GM21529 (cell line): ENCODE measurements at regions not wholly inside any gene's neighbourhood (a gene's known extent, or its start where the extent isn't known, plus 50 kb on each side); places are given as distances from the start of the nearest gene placed in this dataset.

Experiments used
- ATAC-seq: cut with Tn5 transposase; IDR thresholded peaks from one replicate; pipeline ENCODE4 v1.9.1; 2021; ENCODE audit not compliant: unreplicated experiment

DNA sequence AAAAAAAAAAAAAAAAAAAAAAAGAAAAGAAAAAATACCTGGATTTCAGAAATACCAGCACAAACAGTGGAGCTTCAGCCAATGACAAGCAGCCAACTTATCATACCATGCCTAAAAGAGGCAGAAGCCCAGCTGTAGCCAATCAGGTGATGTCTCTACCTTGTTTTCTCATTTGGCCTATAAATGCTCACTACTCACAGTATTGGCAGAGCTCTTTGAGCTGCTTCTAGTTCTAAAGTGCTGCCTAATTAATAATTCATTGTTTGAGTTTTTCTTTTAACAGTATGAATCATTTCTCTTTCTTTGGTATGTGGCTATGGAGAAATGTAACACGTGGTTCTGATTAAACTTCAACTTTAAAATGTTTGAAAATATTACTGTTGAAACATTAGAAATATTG is 188.8 kb upstream of the TECRL start:
- ATAC-seq = no peak

DNA sequence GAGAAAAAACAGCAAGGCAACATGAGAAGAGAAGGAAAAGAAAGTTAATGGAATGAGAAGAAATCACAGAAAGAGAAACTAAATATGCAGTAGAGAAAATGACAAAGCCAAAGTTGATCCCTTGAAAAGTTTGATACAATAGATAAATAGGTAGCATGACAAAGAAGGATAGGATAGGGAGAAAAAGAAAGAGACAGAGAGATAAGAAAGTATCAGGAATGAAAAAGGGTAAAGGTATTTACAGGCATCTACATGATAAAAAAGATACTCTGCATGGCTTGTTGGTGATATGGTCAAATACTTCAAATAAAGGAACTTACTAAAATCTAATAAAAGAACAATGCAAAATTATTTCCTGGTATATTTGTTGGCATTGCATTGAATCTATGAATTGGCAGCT is 185.5 kb upstream of the TECRL start:
- ATAC-seq = no peak

DNA sequence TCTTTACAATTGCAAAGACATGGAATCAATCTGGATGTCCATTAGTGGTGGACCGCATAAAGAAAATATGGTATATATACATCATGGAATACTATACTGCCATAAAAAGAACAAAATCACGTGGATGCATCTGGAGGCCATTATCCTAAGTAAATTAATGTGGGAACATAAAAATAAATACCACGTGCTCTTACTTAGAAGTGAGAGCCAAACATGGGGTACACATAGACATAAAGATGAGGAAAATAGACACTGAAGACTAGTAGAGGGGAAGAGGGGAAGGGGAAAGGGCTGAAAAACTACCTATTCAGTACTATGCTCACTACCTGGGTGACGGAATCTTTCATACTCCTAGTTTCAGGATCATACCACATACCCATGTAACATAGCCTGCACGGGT is 179.3 kb upstream of the TECRL start:
- no peak for ATAC-seq

DNA sequence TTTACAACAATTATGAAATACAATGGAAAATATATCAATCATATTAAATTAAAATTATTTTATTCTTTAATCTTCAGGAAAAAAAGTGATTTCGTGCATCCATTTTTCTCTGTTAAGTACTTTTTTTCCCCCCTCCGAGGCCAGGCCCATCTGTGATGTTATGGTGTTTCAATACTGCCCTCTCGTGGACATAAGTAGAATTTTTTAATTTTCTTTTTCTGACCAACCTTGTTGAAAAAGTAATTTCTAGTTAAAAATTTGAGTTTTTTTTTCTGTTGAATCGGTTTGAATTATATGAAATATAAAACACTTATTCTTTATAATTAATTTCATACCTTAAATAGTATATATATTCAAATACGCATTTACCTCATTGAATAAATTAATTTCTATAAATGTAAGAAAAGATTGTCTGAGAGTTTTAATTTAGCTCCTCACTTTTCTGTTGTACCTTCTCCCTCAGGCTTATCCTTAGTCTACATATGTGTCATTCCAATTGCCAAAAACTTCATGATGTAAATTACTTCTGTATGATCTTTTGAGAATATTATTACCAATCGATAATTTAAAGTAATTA is 175.8 kb upstream of the TECRL start:
- ATAC-seq = peak; percentile 65

DNA sequence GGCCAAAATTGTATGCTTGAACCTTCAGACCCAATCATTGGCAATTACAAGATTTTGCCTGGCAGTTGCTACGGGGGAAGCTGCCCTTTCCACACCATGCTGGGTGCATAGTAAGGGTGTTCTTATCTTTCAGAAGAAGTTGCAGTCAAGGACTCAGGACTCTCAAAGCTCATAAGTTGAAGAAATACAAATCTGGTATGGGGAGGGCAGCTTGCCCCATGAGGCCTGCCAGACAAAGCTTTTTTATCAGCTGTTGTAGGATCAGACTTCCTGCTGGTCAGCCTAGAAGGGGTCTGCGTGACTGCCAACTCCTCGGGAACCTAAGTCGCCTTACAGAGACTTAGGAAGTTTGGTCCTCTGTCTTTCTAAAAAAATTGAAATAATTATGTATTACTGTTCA is 174.9 kb upstream of the TECRL start:
- ATAC-seq = no peak

DNA sequence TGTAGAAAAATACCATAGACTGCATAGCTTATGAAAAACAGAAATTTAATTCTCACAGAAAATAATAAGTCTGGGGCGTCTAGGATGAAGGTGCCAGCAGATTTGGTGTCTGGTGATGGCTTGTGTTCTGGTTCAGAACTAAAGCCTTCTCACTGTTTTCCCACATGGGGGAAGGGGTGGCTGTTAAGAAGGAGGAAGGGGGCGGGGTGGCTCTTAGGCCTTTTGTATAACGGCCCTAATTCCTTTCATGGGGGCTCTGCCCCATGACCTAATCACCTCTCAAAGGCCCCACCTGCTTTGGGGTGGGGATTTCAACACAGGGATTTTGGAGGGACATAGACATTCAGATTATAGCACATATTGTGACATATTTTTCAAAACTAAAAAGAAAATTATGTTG is 173.2 kb upstream of the TECRL start:
- no peak for ATAC-seq

DNA sequence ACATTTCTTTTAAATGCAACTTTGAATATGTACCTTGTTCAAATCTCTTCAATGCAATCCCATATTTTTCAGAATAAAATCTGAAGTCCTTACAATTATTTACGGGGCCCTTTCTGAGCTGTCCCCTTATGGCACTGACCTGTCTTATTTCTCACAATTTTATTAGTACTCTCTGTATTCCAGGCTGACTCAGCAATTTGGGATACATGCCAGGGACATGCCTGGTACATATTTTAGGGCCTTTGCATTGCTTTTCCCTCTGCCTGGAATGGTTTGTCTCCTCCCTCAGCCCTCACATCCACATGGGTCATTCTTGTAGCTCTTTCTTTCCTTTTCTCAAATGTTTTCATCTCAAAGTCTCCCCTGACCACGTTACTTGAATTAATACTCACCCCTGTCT is 172.2 kb upstream of the TECRL start:
- no peak for ATAC-seq

DNA sequence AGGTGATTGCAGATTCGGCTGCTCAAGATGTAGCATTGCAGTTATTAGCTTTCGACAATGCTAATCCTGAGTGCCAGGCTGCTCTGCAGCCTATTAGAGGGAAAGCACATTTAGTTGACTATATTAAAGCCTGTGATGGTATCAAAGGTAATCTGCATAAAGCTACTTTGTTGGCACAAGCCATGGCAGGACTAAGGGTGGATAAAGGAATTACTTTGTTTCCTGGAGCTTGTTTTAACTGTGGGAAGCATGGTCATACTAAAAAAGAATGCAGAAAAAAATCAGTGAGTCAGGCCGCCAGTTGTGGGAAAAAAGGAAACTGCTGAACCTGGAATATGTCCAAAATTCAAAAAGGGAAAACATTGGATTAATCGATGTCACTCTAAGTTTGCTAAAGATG is 154.9 kb upstream of the TECRL start:
- no peak for ATAC-seq

DNA sequence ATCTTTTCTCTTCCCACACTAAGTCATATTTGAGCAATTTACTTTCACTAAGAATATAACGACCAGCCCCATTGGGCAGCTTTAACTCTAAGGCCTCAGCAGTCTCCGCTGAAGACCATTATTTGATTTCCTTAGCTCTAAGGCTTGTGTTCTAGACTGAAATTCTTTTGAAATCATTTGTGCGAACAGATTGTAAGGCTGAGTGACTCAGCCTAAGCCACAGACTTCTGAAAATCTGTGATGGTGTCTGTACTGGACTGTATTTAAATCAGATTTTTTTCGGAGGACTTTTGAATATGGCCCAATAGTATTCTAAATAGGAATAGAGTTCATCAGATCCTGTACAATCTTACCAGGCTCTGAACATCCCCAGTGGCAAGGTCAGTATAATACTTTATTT is 150.3 kb upstream of the TECRL start:
- no peak for ATAC-seq

DNA sequence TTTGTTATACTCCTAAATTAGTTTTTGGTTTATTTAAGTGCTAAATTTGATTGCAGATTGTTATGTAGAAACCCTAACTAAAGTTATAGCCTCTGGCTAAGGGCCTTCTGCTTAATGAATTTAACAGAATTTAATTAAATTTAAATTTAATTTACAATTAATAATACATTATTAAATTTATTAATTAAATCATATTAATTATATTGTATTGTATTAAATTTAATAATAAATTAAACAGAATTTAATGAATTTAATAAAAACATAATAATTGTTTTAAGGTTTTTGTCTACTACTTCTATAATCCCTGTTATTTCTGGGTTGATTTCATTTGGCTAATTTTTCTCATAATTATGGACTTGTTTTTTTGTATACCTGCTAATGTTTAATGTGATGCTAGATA is 141.9 kb upstream of the TECRL start:
- no peak for ATAC-seq

DNA sequence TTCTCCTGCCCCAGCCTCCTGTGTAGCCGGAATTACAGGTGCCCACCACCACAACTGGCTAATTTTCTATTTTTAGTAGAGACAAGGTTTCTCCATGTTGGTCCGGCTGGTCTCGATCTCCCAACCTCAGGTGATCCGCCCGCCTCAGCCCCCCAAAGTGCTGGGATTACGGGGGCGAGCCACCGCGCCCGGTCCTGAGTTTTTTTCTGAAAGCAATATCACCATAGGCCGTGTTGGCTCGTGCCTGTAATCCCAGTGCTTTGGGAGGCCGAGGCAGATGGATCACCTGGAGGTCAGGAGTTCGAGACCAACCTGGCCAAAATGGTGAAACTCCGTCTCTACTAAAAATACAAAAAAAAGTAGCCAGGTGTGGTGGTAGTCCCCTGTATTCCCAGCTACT is 136.3 kb upstream of the TECRL start:
- no peak for ATAC-seq

DNA sequence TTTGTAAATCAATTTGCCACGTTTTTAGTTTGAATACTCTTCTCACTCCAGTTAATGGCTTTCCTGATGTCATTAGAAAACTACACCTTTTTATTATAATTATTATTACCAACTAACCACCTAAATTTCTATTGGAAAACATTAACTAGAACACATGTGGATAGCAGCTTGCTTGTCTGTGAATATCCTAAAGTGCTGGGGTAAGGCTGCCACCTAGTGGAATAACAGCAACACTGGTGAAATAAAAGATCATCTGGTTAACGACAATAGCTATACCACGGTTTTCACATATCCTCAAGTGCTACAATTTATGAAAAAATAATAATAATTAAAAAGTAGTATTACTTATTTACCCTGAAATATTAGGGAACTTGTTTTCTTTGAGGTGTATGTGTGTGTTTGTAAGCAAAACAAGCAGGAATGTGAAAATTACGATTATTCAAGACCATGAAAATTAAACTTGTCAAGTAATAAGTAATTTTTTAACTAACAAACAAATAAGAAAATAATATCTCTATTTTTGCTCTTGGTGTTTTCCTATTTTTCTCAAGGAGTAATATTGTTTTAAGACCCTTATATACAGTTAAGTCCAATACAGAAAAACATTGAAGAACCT is 130.1 kb upstream of the TECRL start:
- ATAC-seq = peak; percentile 98

DNA sequence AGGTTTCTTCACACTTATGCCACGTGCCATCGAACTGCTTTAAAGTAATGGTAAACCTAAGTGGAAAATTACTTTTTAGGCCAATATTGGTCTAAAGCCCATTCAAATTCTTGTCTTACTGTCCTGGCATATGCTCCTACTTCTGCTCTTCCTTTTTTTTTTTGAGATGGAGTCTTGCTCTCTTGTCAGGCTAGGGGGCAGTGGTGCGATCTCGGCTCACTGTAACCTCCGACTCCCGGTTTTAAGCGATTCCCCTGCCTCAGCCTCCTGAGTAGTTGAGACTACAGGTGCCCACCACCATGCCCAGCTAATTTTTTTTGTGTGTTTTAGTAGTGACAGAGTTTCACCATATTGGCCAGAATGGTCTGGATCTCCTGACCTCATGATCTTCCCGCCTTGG is 129.0 kb upstream of the TECRL start:
- no peak for ATAC-seq

DNA sequence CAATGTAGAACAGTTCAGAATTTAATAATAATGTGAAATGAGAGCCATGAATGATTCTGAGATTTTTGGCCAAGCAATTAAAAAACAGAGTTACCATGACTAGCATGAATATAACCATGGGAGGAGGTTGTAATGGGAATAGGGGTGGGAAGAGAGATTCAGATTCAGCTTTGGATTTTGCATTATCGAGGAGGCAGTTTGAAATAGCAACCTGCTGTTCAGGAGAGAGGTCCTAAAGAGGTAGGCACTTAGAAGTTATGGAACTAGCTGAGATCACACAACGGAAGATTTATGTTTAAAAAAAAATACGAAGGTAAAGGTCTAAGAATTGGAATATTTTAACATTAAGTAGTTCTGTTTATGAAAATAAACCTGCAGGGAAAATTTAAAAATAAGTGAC is 124.4 kb upstream of the TECRL start:
- ATAC-seq = no peak

DNA sequence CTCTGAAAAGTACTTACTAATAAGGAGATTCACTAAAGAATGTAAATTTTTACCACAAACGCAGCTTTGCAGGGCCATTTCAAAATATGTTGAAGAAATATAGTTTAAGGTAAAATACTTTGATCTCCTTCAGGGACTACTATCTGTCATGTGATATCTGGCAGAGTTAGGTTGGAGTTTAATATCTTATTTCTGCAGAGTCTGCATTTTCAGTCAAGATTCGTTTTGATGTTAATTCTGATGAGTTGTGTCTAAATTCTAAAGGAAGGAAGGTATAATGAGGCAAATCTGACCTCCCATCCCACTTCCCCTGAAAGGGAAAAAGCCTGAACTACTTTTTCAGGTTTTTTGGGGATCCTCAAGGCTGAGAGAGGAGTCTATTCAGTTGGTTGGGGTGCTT is 123.9 kb upstream of the TECRL start:
- no peak for ATAC-seq

DNA sequence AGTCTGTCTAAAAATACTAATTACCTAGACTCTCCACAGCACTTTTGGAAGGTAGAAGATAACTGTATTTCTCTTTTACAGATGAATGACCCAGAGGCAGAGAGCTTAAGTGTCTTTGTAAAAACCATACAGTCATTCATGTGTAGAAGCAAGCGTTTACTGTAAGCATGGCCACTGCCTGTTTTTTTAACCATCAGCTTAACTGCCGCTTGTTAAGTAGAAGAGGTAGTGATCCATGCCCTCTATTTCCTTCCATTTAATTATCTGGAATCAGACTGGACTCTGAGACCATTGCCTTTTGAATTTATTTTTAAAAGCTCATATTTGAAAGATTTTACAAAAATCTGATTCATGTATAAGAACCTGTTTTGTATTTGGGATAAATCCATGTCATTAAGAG is 111.2 kb upstream of the TECRL start:
- no peak for ATAC-seq

DNA sequence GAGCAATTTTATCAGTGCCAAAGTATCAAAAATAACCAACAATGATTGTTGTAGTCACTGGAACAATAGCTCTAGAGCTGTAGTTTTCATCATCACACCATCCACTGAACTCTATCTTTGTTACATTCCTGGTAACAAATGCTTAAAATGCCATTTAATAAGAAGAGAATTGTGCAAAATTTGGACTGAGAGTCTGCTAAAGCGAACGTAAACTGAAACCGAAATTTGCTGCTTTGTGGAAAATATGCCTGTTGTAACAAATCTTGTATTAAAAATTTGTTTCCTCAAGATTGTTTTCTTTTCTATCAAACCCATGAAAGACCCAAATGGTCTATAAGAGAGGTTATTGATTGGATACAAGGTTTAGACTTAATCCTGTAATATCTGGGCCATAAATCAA is 109.3 kb upstream of the TECRL start:
- no peak for ATAC-seq

DNA sequence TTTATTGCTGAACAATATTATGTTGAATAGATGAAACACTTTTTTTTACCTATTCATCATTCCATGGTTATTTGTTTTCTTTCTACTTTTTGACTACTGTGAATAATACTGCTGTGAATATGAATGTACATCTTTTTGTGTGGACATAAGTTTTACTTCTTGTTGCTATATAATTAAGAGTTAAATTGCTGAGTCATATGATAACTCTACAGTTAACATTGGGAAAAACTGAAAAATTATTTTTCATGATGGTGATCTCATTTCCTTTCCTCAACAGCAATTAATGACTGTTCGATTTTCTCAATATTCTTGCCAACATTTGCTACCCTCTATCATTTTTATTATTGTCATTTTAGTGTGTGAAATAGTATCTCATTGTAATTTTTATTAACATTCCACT is 106.9 kb upstream of the TECRL start:
- ATAC-seq = no peak

DNA sequence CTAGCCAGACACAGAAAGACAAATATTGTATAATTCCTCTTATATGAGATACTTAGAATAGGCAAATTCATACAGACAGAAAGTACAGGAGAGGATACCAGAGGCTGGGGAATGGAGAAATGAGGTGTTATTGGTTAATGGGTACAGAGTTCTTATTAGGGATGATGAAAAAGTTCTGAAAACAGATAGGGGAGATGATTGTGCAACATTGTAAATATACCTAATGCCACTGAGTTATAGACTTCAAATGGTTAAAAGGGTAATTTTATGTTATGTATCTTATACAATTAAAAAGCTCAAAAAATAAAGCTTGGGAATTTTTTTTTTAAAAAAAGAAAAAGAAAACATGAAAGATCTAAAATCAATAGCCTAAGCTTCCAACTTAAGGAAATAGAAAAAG is 98.8 kb upstream of the TECRL start:
- no peak for ATAC-seq

DNA sequence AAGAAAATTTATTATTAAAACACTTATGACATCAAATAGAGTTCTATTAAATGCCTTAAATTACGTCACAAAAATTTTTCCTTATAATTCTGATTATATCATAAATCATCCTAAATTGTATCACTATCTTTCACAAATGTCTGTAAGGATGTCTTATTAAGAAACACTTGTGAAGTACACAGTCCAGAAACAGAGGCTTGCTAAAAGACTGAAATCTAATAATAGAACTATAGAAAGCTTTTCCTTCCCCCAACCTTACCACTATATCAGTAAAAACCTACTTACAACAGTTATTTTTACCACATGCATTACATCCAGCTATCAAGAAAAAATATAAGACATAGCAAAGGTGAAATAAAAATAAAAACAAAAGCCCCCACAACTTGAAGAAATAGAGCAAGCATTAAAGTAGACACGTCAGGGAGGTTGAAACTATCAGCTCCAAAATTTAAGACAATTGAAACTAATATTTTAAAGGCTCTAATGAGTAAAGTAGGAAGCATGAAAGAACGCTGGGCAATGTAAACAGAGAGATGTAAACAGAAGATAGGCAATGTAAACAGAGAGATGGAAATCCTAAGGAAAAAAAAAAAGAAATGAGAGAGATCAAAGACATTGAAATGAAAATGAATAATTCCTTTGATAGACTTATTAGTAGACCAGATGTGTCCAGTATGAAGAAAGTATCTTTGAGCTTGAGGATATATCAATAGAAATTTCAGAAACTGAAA is 94.9 kb upstream of the TECRL start:
- no peak for ATAC-seq

DNA sequence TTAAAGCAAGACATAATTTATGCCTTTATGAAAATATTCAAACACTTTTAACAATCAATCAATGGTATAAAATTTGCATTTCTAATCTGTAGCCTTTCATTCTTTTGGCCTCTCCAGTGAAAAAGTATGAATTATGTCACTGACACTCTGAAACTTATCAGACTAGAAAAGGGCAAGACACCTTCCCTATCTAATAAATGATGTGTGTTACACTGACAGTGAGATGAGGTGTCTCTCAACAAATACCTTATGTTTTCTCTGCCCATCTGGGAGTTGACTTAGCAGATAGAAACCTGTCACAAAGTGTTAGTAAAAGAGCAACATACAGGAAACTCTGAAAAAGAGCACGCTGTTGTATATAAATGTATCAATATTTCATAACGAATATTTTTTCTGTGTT is 94.2 kb upstream of the TECRL start:
- ATAC-seq = no peak

DNA sequence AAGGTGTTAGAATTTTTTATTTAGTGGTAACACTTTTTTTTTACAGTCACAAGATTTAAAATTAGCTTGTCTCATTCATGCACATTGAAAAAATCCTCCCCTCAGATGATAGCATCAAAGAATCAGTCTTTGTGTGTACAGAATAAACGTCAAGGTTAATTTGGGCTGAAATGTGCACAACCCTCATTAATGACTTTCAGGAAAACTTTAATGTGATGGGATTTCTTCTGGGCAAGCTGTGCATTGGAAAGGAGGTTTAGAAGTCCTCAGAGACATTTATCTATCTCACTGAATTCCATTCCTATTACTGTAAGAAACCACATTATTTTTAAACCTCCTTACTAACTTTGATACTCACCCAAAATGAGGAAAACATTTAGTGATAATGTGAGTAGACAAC is 88.2 kb upstream of the TECRL start:
- ATAC-seq = no peak

DNA sequence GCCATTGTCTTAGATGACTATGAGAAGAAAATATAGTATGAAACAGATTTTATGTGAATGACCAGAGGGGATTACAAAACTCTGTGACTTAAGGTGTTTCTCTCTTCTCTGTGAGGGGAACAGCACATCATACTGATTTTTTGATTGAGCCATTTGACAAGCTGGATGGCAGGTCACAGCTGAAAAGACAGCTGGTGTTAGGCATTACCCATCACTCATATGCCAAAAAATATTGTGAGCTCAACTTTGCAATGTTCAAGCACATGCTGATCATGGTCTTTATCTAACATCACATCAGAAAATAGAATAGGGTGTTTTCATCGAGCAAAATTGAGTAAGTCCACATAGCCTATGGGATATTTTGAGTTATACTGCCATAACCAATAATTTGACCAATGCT is 86.7 kb upstream of the TECRL start:
- no peak for ATAC-seq
